ENCODE measurements at regions not wholly inside any gene's neighbourhood (a gene's known extent, or its start where the extent isn't known, plus 50 kb on each side); places are given as distances from the start of the nearest gene placed in this dataset.

- no peak for TF ChIP-seq CTCF (IDR thresholded peaks at IDR 0.05)
- no peak for TF ChIP-seq POLR2A (IDR thresholded peaks at IDR 0.05)
Observed at GRCh38 chr1:56250809-56251208, 328.6 kb downstream of the PLPP3 start.
